OCI-LY7 (cell line): ENCODE measurements at regions not wholly inside any gene's neighbourhood (a gene's known extent, or its start where the extent isn't known, plus 50 kb on each side); places are given as distances from the start of the nearest gene placed in this dataset.
"Not testable (repeated sequence)": the region's sequence is repeated elsewhere in the genome, so short reads cannot be mapped to it uniquely, and the experiment has no call there.

Experiments
- EZH2phosphoT487 ChIP-seq: fragments of 200-600 bp; sonication (generic); IDR thresholded peaks from 2 replicates; pipeline ENCODE4 v1.6.1; 2018; ENCODE audit warnings: low read depth, borderline replicate concordance, mild to moderate bottlenecking, mixed run types, antibody characterized with exemption, low read length, moderate library complexity, mixed read lengths
- TF ChIP-seq, protein P1 (sequence below): fragments of 200-600 bp; sonication (generic); conservative IDR thresholded peaks from 2 replicates; pipeline ENCODE4 v1.5.1; 2014; ENCODE audit warnings: mild to moderate bottlenecking, antibody characterized with exemption, low read length, moderate library complexity, mixed read lengths

DNA sequence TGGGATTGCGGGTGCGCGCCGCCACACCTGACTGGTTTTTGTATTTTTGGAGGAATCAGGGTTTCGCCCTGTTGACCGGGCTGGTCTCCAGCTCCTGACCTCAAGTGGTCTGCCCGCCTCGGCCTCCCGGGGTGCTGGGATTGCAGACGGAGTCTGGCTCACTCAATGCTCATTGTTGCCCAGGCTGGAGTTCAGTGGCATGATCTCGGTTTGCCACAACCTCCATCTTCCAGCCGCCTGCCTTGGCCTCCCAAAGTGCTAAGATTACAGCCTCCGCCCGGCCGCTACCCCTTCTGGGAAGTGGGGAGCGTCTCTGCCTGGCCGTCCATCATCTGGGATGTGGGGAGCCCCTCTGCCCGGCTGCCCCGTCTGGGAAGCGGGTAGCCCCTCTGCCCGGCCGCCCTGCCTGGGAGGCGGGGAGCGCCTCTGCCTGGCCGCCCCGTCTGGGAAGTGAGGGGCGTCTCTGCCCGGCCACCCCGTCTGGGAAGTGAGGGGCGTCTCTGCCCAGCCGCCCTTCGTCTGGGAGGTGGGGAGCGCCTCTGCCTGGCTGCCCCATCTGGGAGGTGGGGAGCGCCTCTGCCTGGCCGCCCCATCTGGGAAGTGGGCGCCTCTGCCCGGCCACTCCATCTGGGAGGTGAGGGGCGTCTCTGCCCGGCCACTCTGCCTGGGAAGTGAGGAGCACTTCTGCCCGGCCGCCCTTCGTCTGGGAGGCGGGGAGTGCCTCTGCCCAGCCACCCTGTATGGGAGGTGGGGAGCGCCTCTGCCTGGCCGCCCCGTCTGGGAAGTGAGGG, 381.8 kb upstream of the MIS18BP1 start:
- TF ChIP-seq, protein P1, sequence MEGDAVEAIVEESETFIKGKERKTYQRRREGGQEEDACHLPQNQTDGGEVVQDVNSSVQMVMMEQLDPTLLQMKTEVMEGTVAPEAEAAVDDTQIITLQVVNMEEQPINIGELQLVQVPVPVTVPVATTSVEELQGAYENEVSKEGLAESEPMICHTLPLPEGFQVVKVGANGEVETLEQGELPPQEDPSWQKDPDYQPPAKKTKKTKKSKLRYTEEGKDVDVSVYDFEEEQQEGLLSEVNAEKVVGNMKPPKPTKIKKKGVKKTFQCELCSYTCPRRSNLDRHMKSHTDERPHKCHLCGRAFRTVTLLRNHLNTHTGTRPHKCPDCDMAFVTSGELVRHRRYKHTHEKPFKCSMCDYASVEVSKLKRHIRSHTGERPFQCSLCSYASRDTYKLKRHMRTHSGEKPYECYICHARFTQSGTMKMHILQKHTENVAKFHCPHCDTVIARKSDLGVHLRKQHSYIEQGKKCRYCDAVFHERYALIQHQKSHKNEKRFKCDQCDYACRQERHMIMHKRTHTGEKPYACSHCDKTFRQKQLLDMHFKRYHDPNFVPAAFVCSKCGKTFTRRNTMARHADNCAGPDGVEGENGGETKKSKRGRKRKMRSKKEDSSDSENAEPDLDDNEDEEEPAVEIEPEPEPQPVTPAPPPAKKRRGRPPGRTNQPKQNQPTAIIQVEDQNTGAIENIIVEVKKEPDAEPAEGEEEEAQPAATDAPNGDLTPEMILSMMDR = not testable (repeated sequence)
- TF ChIP-seq EZH2phosphoT487 = not testable (repeated sequence)
